ENCODE measurements at regions not wholly inside any gene's neighbourhood (a gene's known extent, or its start where the extent isn't known, plus 50 kb on each side); places are given as distances from the start of the nearest gene placed in this dataset.

DNA sequence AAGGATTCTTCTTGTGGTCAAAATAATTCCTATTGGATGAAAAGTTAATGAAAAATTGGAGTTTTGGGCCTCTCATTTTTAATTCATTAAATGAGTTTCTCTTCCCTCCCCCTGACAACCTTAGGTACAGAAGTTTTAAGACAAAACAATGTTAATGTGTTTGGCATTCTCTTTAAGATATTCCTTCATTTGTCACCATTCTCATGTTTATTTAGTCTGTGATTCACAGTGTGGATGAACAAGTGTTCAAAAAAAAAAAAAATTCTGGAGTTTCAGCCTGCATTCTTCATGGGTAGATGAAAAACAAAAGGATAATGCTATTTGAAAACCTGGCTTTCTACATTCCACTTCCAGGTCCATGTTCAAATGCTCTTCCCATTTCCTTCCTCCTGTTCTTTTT is 172.6 kb upstream of the LUZP2 start:
- TF ChIP-seq, protein P1, sequence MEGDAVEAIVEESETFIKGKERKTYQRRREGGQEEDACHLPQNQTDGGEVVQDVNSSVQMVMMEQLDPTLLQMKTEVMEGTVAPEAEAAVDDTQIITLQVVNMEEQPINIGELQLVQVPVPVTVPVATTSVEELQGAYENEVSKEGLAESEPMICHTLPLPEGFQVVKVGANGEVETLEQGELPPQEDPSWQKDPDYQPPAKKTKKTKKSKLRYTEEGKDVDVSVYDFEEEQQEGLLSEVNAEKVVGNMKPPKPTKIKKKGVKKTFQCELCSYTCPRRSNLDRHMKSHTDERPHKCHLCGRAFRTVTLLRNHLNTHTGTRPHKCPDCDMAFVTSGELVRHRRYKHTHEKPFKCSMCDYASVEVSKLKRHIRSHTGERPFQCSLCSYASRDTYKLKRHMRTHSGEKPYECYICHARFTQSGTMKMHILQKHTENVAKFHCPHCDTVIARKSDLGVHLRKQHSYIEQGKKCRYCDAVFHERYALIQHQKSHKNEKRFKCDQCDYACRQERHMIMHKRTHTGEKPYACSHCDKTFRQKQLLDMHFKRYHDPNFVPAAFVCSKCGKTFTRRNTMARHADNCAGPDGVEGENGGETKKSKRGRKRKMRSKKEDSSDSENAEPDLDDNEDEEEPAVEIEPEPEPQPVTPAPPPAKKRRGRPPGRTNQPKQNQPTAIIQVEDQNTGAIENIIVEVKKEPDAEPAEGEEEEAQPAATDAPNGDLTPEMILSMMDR (conservative IDR thresholded peaks at IDR 0.05 in 1 of 2, IDR thresholded peaks at IDR 0.05 in 1 of 2; ENCODE audit: low read depth in 1 of 2, low read length in 2 of 2) = no peak
- TF ChIP-seq EZH2 (IDR thresholded peaks at IDR 0.05; ENCODE audit: low read length, missing control alignments) = no peak
